GM19455 (cell line): ENCODE measurements at regions not wholly inside any gene's neighbourhood (a gene's known extent, or its start where the extent isn't known, plus 50 kb on each side); places are given as distances from the start of the nearest gene placed in this dataset.
"Not testable (repeated sequence)": the region's sequence is repeated elsewhere in the genome, so short reads cannot be mapped to it uniquely, and the experiment has no call there.

Source experiments
- ATAC-seq: cut with Tn5 transposase; IDR thresholded peaks from one replicate; pipeline ENCODE4 v1.9.1; 2021; ENCODE audit not compliant: unreplicated experiment

DNA sequence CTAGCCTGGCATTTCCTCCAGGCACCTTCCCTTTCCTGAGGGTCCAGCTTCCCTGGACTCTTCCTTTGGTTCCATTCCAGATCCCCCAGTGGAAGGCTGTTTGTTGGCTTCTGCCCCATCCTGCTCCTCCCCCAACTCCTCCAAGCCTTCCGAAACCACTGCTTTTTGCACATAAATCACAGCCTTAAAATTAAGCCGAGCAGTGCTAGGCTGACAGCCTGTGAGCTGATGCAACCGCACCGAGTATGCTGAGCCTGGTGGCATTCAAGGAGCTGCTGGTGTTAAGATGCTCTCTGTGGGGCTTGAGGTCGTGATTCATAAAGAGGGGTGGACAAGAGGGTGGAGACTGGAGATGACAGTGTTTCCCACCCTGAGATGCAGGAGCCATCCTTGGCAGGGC is 266.6 kb upstream of the C1orf174 start:
- no peak for ATAC-seq

DNA sequence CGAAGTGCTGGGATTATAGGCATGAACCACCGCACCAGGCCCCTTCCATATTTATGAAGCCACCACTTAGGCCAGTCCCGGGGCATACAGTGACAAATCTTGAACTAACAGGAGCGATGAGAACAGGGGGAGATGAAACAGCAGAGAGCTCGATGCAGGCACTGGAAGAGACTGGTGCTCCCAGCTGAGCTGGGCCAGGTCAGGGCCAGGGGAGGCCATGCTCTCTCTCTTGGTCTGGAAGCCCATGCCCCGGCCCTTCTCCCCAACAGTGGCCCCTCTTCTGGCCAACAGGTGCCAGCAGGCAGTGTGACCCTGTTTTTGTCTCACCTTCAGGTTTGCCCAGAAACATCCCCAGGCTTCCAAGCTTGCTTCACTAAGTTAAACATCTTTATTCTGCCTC is 269.9 kb upstream of the C1orf174 start:
- ATAC-seq, result no peak

DNA sequence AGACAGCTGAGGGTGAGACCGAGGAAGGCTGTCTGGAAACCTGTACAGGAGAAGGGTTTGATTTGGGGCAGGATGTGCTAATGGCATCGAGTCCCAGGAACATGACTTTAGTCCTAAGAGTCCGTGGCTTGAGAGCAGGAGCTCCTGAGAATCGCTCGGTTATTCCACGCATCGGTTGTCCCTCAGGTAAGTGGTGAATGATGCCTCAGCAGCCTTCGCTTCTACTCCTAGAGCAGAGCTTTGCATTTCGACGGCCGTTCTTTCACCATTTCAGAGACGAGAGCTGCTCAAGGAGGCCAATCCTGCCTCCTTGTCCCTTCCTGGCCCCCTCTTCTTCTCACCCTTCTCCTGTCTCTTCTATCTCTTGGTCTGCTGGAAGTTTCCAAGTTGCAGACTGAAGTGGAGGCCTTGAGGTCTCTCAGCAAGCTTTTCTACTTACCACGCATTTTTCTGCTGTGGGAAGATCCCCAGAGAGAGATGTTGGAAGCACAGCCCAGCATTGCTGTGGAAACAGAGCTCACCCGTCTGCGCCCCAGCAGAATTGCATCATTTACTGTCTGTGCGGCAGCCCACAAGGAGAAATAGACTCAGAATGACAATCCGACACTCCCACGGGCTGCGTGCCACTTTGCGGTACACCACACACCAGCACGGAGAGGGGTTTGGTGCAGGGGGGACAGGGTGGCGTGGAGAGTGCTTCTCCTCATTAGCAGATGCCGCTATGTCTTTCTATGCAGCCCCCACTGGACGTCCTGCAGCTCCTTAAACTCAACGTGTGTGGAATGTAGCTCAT is 270.7 kb upstream of the C1orf174 start:
- no peak for ATAC-seq

DNA sequence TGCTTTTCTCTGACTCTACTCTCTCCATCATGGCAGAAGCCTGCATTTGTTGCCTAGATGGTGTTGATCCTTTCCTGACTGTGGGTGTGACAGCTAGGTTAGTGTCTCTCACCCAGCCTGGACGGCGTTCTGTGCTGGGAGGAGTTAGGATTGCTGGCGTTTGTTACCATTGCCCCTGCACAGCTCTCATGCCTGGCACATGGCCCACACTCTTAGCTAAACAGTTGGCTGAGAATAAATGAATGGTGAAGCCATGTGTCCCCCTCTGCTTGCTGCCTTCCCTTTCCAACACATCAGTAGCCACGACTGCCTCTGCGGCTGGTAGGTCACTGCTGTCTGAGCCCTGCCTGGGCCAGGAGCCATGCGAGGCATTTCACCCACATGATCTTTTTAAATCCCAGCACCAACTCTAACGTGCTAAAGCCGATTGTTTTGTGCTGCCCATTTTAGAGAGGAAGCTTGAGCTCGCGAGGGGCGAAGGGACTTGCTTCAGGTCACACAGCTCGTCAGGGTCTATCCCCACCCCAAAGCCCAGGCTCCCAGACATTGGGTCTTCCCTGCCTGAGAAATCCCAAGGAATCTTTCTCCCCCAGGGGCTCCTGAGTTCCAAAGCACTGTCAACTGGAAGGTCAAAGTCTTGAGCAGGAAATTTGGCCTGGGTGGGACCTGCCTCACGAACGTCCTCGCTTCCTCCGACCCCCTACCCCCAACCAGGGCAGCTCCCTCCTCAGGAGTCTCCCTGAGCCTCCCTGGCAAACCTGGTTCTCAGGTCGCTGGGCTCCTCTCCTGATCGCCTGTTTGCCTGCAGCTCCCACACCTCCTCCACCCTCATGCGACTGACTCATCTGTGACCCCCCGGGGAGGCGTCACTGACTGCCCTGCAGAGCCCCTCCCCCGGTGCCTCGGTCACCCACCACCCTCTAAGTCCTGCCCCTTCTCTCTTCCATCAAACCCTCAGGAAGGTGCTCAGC is 271.7 kb upstream of the C1orf174 start:
- ATAC-seq, result no peak

DNA sequence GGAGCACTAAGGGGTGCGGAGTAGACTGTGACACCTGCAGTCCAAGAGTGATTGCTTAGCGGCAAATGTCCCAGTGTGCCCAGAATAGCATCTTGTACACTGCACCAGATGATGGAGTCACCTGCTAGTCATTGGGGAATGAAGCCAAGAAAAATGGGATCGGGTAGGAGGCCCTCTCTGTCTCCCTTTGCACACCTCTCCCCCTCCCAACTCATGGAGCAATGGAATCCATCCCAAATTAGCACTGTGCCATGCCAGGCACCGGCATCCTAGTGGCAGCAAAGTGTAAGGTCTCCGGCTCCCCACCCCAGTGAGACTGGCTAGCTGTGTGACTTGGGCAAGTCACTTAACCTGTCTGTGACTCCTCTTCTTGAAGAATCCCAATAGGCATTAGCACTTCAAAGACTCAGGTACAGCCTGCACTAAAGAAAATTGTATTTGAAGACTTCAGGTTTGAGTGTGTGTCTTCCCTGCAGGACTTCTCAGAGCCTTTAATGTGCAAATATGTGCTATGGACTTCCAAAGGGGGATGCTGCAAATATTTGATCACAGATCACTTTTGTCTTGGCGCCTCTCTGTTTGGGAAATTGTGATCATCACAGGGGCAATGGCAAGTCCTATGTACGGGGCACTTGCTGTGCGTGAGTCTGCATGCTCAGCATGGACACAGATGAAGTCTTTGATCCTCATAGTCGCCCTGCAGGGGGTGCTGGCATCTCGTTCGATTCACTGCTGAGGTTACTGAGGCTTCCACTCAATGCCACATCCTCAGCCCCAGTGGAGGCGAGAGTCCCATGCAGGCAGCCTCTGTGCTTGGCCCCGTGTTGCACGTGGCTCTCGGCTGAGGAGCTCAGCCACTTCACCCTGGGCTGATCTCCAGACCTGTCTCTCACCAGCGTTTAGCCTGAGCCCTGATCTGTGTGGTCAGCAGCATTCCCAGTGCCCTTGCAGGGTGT is 272.9 kb upstream of the C1orf174 start:
- no peak for ATAC-seq

DNA sequence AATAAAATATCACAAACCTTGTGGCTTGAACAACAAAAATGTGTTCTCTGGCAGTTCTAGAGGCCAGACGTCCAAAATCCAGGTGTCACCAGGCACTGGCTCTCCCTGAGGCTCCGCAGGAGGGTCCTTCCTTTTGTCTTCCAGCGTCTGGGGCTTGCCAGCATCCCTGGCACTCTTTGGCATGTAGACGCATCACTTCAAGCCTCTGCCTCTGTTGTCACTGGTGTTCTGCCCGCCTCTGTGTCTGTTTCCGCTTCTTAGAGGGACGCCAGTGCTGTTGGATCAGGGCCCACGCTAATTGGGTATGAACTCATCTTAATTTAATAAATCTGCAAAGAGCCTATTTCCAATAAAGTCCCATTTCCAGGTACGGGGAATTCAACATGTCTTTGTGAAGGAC is 273.7 kb upstream of the C1orf174 start:
- ATAC-seq, result no peak

DNA sequence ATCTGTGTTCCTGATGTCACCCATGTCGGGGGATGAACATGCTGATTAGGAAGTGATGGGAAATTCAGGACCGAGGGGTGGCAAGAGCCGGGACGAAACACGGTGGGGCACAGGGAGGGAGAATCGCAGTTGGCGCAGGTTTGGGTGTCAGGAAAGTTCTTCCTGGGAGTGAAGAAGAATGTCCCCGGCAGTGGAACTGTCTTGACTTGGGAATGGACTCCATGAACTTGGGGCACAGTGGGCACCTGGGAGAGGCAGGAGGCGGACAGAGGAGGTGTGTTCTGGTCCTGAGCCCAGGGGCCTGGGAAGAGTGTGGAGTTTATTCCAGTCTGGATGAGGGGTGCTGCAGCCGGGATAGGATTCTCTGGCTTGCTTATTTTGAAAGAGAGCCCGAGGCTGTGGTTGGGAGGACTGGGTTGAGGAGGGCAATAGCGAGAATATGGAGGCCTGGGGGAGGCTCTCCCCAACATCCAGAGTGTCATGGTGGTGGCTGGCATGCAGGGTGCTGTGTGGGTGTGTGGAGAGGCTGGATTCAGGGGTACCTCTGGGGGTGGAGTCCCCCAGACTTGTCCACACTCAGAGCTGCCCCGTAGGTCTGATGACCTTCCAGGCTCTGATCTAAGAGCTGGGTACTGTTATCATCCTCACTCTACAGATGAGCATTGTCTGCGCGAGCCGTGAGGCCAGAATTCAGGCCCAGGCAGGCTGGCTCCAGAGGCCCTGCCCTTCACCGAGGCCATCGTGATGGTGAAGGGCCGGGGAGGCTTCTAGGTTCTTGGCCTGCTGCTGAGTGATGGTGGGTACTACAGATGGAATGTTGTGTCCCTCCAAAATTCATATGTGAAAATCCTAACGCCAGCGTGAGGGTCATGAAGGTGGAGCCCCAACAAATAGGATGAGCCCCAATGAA is 274.5 kb upstream of the C1orf174 start:
- ATAC-seq, result no peak

DNA sequence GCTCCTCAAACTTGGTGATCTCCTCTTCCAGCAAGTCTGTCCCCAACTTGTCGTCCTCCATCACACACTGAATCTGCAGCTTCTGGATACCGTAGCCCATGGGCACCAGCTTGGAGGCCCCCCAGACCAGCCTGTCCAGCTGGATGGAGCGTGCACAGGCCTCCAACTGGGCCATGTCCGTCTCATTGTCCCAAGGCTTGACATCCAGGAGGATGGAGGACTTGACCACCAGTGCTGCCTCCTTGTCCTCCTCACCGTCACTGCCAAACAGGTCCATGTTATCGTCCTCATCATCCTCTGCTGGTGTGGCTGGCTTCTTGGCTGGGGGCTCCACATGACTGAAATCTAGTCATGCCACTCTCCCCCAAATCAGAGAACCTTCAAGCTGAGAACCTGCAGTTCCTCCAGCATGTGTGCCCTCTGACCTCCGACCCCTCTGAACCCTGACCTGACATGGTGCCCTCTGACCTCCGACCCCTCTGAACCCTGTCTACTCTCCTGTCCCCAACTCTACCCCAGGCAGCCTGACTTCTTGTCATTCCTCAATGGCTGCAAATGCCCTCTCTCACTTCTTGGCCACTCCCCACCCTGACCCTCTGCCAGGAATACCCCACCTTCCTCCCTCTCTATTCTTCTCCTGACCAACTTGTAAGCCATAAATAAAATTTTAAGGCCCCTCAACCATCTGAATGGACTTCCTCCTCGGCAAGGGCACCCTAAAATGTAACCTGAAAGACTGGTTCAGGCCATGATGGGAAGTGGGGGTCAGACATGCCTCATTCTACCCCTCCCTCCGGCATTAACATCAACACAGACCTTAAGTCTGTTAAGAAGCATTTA is 275.7 kb upstream of the C1orf174 start:
- ATAC-seq, result no peak

DNA sequence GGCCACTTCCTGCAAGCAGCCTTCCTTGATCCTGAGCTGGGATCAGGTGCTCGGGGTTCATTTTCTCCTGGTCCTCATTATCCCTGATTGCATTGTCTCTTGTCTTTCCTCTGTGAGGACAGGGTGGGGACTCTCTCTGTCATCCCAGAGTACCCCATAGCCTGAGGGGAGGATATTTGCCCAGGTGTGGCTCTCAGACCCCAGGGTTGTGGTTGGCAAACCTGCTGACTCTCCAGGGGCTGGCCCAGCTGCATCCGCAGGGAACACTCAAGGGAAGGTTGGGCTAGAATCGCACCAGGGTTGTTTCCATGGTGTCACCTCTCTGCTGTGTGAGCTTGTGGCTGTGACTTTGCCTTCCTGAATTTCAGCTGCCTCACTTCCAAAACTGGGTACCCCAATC is 276.8 kb upstream of the C1orf174 start:
- ATAC-seq, result no peak

DNA sequence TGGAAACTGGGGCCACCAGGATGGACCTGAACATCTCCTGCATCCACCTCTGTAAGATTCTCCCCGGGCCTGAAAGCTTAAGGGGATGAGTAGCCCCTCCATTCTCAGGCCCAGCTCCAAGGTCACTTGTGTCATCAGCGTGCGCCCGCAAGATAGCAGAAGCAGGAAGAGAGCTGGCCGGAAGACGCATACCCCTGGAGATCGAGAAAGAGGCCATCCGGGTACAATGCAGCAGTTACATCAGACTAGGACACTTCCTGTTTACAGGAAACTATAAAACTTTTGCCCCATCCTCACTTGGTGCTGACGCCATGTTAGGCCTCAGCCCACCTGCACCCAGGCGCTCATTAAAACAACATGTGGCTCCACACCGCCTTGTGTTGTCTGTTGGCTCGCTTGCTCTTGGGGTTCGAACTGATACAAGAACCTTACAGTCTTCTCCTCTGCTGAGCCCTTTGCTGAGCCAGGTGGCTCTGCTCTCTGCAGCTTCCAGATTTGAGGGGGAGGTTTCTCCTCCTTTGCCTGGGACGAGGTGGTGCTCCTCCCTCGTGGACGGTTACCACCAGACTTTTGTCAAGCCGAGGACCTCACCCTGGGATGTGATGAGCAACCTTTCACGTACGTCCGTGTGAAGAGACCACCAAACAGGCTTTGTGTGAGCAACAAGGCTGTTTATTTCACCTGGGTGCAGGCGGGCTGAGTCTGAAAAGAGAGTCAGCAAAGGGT is 277.5 kb upstream of the C1orf174 start:
- ATAC-seq, result no peak

DNA sequence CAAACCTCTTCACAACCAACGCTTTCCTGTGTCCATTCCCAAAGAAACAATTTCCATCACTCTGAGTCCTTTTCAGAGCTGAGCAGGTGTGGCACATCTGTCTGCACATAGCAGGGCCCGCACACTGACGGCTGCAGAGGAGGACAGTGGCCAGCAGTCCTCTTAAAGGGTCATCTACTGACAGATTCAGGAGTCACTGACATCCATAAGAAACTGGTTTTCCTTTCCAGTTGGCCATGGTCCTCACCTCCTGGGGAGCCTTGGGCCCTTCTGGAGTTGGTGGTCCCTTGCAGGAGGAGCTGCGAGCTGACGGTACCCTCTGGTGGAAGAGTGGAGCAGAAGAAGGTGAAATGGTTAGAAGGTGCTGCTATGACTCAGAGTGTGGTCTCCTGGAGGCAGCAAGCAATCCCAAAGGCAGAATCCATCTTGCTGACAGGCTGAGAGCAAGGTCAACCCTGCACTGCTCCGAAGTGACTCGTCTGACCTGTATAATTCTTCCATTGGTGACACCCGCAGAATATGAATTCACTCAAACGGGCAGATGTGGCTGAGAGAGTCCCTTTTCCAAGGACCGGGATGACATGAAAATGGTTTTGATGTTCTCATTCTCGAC is 278.5 kb upstream of the C1orf174 start:
- no peak for ATAC-seq

DNA sequence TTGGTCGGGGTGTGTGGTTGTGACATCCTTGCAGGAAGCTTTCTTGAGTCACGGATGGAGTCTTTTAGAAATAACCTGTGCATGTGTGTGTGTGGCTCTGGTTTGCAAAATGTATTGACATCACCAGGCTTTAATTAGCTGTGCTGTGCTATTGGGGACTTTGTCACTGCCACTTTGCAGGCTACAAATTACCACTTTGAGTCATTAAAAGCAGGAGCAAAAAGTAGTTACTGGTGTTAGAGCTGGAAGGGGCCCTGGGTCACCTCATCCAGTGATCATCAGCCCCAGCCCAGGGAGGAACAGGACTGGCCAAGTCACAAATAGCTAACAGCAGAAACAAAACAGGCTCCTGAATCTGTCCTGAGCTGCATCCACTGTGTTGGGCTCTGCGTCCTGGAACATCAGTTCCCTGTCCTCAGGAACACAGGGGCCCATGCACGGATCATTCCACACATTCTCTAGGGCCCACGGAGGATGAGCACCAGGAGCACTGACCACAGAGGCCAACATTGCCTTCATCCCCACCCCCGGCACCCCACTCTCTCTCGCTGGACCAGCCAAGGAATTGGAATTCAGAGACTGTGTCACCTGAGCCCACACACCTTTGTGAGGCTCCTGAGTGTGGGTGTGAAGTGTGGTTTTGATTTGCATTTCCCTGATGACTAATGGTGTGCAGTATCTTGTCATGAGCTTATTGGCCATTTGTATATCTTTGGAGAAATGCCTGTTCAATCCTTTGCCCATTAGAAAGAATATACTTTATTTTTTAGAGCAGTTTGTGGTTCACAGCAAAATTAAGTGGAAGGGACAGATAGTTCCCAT is 280.1 kb upstream of the C1orf174 start:
- ATAC-seq, result no peak

DNA sequence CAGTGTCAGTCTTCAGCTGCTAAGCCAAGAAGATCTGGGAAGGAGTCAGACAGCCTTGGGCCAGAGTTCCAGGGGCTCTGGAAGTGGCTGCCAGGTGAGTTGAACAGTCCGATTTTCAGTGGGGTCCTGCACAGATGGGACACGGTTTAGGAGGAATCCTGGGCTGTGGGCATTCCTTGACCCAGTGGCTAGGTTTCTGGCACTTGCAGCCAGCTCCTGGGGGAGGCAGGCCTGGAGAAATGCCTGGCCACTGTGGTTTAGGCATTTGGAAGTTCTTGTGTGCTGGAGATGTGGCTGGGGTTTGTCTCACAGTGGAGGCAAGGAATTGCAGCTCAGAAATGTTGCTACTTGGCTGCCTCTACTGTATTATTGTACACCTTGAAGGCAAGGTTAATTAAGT is 286.4 kb upstream of the C1orf174 start:
- ATAC-seq, result not testable (repeated sequence)

DNA sequence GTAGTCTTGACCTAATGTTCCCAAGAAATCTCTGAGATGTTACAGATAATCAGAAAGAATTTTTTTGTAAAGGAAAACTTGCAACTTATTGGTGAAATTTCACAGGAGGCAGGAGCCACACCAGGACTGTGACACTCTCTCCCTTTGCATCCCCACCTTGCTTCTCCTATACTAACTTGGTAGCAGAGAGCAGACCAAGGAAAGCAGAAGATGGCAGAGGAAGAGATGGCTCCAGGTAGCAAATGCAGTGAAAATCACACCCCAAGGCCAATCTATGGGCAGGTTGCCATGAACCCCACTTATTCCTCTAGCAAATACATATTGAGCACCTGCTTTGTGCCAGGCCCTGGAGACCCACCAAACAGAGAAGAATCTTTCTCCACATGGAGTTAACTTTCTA is 303.4 kb upstream of the C1orf174 start:
- ATAC-seq, result no peak

DNA sequence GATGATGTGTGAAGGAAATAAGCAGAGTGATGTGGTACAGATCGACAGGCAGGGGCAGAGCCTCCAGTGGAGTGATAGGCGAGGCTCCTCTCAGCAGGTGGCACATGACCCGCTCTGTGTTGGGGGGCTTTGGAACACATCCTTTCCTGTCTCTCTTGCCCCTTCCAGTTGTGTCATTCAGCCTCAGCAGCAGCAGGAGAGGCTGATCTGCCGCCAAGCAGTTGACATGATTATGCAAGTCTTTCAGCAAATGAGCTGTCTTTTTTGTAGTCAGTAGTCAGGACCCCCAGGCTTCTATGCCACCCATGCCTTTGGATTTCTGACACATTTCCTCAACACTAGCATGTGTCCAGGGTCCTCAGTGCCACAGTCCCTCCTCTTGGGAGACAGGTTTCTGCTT is 307.1 kb upstream of the C1orf174 start:
- ATAC-seq, result no peak

DNA sequence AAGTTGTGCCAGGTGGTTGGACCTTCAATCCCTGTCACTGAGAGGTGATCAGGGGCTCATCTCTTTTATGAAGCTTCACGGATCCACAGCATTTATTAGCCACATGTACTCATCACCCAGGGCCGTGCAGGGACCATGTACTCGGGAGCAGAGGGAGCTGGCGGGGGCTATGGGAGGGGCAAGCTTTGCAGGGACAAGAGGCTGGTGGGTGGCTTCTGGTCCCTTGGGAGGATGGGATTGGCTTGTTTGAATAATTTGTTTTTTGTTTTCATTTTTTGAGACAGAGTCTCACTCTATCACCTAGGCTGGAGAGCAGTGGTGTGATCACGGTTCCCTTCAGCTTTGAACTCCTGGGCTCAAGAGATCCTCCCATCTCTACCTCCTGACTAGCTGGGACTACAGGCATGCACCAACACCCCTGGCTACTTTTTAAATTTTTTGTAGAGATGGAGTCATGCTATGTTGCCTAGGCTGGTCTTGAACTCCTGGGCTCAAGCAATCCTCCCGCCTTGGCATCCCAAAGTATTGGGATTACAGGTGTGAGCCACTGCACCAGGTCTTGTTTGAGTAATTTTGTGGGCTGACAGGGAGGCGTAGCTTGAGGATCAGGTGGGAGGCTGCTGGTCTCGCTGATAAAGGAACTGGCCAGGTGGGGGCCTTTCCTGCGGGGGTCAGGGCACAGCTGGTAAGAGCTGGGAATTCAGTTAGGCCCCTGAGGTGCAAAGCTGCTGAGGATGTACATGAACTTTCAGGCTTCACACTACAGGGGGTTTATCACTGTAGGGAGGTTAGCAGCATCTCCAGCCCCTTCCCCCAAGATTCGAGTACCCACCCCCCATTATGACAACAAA is 308.0 kb upstream of the C1orf174 start:
- ATAC-seq, result no peak
